ENCODE measurements at regions not wholly inside any gene's neighbourhood (a gene's known extent, or its start where the extent isn't known, plus 50 kb on each side); places are given as distances from the start of the nearest gene placed in this dataset.

DNA sequence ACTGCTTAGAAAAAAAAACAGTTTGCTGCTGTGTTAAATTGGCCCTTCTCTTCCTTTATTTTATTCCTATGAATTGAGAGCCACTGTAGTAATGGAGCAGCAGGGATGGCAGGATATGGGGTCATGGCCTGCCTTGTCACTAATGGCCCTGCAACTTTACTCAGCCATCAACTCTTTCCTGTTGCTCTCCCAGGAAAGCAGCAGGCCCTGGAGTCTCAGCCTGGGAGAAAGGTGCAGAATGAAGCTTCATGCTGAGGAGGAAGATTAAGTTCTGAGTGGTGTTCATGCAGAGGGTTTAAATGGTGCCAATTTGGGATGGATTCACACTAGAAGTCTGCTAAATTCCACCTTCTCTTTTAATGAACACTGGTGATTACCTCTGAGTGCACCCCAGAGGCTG lies 285.6 kb downstream of the GPAT3 start:
- TF ChIP-seq RAD21 (IDR thresholded peaks at IDR 0.05; ENCODE audit: low read length) (no peak), MAZ (IDR thresholded peaks at IDR 0.05; ENCODE audit: borderline replicate concordance, low read depth, low read length) (no peak), CTCF (conservative IDR thresholded peaks at IDR 0.05; ENCODE audit: low read depth, low read length) (no peak), USF2 (IDR thresholded peaks at IDR 0.05; ENCODE audit: low read depth, low read length) (no peak), CEBPB (IDR thresholded peaks at IDR 0.05; ENCODE audit: low read depth, low read length) (no peak), ELK1 (IDR thresholded peaks at IDR 0.05; ENCODE audit: borderline replicate concordance, low read depth, low read length) (no peak), MXI1 (IDR thresholded peaks at IDR 0.05; ENCODE audit: borderline replicate concordance, low read depth, low read length) (no peak), POLR2A (IDR thresholded peaks at IDR 0.05; ENCODE audit: low read depth, low read length) (no peak), NFE2L2 (IDR thresholded peaks at IDR 0.05; ENCODE audit: low read depth, low read length) (no peak), RFX5 (IDR thresholded peaks at IDR 0.05; ENCODE audit: low read depth, low read length) (no peak), CHD1 (IDR thresholded peaks at IDR 0.05; ENCODE audit: low read depth, low read length) (no peak), MAFK (IDR thresholded peaks at IDR 0.05; ENCODE audit: low read depth, low read length) (no peak), SMC3 (IDR thresholded peaks at IDR 0.05; ENCODE audit: low read depth, low read length) (no peak)

All from IMR-90 (cell line).